DOHH2 (cell line): ENCODE measurements at regions not wholly inside any gene's neighbourhood (a gene's known extent, or its start where the extent isn't known, plus 50 kb on each side); places are given as distances from the start of the nearest gene placed in this dataset.

Source experiments
- EZH2phosphoT487 ChIP-seq: fragments of 200-600 bp; sonication (generic); IDR thresholded peaks from 2 replicates; pipeline ENCODE4 v1.6.1; 2017; ENCODE audit warnings: borderline replicate concordance, mild to moderate bottlenecking, antibody characterized with exemption, low read length, moderate library complexity, mixed read lengths
- TF ChIP-seq, protein P1 (sequence below): fragments of 200-600 bp; sonication (generic); IDR thresholded peaks from one replicate; pipeline ENCODE4 v1.5.1; 2014; ENCODE audit warnings: antibody characterized with exemption, mild to moderate bottlenecking, low read depth, low read length; ENCODE audit not compliant: poor library complexity, severe bottlenecking

DNA sequence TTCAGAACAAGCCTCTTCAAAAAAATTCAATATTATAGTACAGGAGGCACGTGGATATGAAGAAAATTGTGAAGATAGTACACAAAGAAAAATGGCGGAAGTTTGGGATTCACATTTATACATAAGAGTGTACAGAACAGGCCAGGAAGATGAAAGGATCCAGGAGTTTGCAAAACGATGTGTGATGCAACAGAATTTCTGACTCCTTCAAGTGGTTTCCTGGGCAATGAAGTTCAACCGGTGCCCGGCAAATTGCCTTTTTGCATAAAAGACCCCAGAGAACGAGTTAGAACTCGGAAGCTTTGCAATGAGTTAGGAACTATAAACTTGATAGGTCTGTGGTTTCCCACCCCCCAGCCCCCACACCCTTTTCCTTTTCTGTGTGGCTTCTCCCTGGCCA, 189.1 kb downstream of the SALL1 start:
- TF ChIP-seq, protein P1, sequence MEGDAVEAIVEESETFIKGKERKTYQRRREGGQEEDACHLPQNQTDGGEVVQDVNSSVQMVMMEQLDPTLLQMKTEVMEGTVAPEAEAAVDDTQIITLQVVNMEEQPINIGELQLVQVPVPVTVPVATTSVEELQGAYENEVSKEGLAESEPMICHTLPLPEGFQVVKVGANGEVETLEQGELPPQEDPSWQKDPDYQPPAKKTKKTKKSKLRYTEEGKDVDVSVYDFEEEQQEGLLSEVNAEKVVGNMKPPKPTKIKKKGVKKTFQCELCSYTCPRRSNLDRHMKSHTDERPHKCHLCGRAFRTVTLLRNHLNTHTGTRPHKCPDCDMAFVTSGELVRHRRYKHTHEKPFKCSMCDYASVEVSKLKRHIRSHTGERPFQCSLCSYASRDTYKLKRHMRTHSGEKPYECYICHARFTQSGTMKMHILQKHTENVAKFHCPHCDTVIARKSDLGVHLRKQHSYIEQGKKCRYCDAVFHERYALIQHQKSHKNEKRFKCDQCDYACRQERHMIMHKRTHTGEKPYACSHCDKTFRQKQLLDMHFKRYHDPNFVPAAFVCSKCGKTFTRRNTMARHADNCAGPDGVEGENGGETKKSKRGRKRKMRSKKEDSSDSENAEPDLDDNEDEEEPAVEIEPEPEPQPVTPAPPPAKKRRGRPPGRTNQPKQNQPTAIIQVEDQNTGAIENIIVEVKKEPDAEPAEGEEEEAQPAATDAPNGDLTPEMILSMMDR: no peak
- TF ChIP-seq EZH2phosphoT487: no peak
